ENCODE measurements at regions not wholly inside any gene's neighbourhood (a gene's known extent, or its start where the extent isn't known, plus 50 kb on each side); places are given as distances from the start of the nearest gene placed in this dataset.
"Not testable (repeated sequence)": the region's sequence is repeated elsewhere in the genome, so short reads cannot be mapped to it uniquely, and the experiment has no call there.

GRCh38 chr2:160566717-160567116 is 73.1 kb upstream of the RBMS1 start:
- H3K27me3 ChIP-seq (ENCODE audit: control insufficient read depth in 2 of 2, insufficient read depth in 1 of 2, low read length in 1 of 2): no peaks in the 10 kb centered on the region
- H3K27ac ChIP-seq (ENCODE audit: low read depth in 1 of 2, low read length in 1 of 2): no peak overlapping the region
- H3K4me1 ChIP-seq (ENCODE audit: control insufficient read depth in 2 of 2, insufficient read depth in 2 of 2, low read length in 2 of 2): no peaks in the 10 kb centered on the region
- H3K36me3 ChIP-seq (ENCODE audit: control insufficient read depth in 2 of 2, insufficient read depth in 2 of 2, low read length in 1 of 2): no peaks in the 10 kb centered on the region
- no peak for DNase-seq (ENCODE audit: low read depth in 6 of 9, low spot score in 9 of 9)
- no peak overlapping the region for H3K4me3 ChIP-seq (ENCODE audit: low read length in 2 of 2)
- no peaks in the 10 kb centered on the region for H3K9me3 ChIP-seq (ENCODE audit: control insufficient read depth in 2 of 2, insufficient read depth in 1 of 2, low read length in 1 of 2)

- Histone ChIP-seq H3K4me1 (ENCODE audit: control insufficient read depth in 2 of 2, insufficient read depth in 2 of 2, low read length in 2 of 2) (no peaks in the 10 kb centered on the region), H3K27me3 (ENCODE audit: control insufficient read depth in 2 of 2, insufficient read depth in 1 of 2, low read length in 1 of 2) (no peaks in the 10 kb centered on the region), H3K9me3 (ENCODE audit: control insufficient read depth in 2 of 2, insufficient read depth in 1 of 2, low read length in 1 of 2) (no peaks in the 10 kb centered on the region), H3K27ac (ENCODE audit: low read depth in 1 of 2, low read length in 1 of 2) (no peak overlapping the region), H3K36me3 (ENCODE audit: control insufficient read depth in 2 of 2, insufficient read depth in 2 of 2, low read length in 1 of 2) (no peaks in the 10 kb centered on the region), H3K4me3 (ENCODE audit: low read length in 2 of 2) (no peak overlapping the region)
- WGBS: 99% methylated on average over 3 of the region's 3 CpGs
- DNase-seq (ENCODE audit: low read depth in 6 of 9, low spot score in 9 of 9): no peak
Measured at GRCh38 chr2:160568856-160569255, 75.2 kb upstream of the RBMS1 start.

DNA sequence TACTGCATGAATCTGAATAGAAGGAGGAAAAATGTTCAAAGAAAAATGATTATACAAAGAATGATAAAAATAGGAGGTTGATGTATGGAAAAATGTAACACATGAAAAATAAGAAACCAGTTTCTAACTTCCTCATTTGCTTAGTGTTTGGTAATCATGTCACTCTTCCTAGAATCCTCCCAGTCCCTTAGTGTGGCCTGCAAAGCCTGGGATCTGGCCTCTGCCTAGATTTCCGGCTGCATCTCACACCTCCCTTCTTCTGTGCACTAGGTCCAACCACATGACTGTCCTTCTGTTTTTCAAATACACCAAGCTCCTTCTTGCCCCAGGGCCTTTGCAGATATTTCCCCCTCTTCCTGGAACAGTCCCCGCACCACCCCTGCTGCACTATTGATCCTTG is 76.8 kb upstream of the RBMS1 start:
- 99% methylated on average over 2 of the region's 2 CpGs for WGBS
- Histone ChIP-seq H3K27ac (ENCODE audit: low read depth in 1 of 2, low read length in 1 of 2) (no peak overlapping the region), H3K36me3 (ENCODE audit: control insufficient read depth in 2 of 2, insufficient read depth in 2 of 2, low read length in 1 of 2) (no peaks in the 10 kb centered on the region), H3K4me3 (ENCODE audit: low read length in 2 of 2) (no peak overlapping the region), H3K4me1 (ENCODE audit: control insufficient read depth in 2 of 2, insufficient read depth in 2 of 2, low read length in 2 of 2) (no peaks in the 10 kb centered on the region), H3K9me3 (ENCODE audit: control insufficient read depth in 2 of 2, insufficient read depth in 1 of 2, low read length in 1 of 2) (no peaks in the 10 kb centered on the region), H3K27me3 (ENCODE audit: control insufficient read depth in 2 of 2, insufficient read depth in 1 of 2, low read length in 1 of 2) (no peaks in the 10 kb centered on the region)
- no peak for DNase-seq (ENCODE audit: low read depth in 6 of 9, low spot score in 9 of 9)

DNA sequence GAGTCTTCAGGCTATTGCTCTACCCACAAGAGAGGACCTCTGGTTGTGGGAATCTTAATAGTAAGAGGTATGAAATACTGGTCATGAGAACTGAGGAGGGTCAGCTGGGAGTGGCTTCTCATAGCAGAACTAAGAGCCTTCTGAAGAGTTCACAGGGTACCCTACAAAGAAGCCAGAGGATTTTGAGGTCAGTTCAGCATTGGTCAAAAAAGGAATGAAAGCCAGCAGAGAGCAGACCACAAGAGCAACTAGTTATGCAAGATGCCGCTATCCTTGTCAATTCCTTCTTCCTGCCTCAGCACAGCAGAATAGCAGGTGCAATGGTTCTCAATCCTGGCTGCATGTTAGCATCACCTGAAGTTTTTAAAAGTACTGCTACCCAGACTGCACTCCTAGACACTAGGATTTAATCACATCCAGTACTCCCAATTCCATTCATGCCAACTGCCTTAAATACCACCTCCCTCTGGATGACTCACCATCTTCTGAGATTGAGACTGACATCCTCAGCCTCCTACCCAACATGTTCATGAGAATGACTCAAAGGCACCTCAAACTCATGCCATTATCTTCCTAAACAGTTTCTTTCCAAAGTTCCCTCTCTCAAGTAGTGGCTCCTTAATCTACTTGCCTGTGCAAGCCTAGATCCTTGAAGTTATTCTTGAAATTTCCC is 81.0 kb upstream of the RBMS1 start:
- Histone ChIP-seq H3K36me3 (ENCODE audit: control insufficient read depth in 2 of 2, insufficient read depth in 2 of 2, low read length in 1 of 2) (no peaks in the 10 kb centered on the region), H3K4me1 (ENCODE audit: control insufficient read depth in 2 of 2, insufficient read depth in 2 of 2, low read length in 2 of 2) (no peaks in the 10 kb centered on the region), H3K9me3 (ENCODE audit: control insufficient read depth in 2 of 2, insufficient read depth in 1 of 2, low read length in 1 of 2) (peaks cover 0 to 2% of the 10 kb centered on the region in 2 donors), H3K4me3 (ENCODE audit: low read length in 2 of 2) (no peak overlapping the region), H3K27me3 (ENCODE audit: control insufficient read depth in 2 of 2, insufficient read depth in 1 of 2, low read length in 1 of 2) (no peaks in the 10 kb centered on the region), H3K27ac (ENCODE audit: low read depth in 1 of 2, low read length in 1 of 2) (no peak overlapping the region)
- no peak for DNase-seq (ENCODE audit: low read depth in 6 of 9, low spot score in 9 of 9)
- WGBS: 95% methylated on average over 1 of the region's 1 CpG

- no peaks in the 10 kb centered on the region for H3K27me3 ChIP-seq (ENCODE audit: control insufficient read depth in 2 of 2, insufficient read depth in 1 of 2, low read length in 1 of 2)
- H3K27ac ChIP-seq (ENCODE audit: low read depth in 1 of 2, low read length in 1 of 2): no peak overlapping the region
- no peak overlapping the region for H3K4me3 ChIP-seq (ENCODE audit: low read length in 2 of 2)
- no peaks in the 10 kb centered on the region for H3K4me1 ChIP-seq (ENCODE audit: control insufficient read depth in 2 of 2, insufficient read depth in 2 of 2, low read length in 2 of 2)
- H3K36me3 ChIP-seq (ENCODE audit: control insufficient read depth in 2 of 2, insufficient read depth in 2 of 2, low read length in 1 of 2): no peaks in the 10 kb centered on the region
- H3K9me3 ChIP-seq (ENCODE audit: control insufficient read depth in 2 of 2, insufficient read depth in 1 of 2, low read length in 1 of 2): peaks cover 0 to 2% of the 10 kb centered on the region in 2 donors
- no peak for DNase-seq (ENCODE audit: low read depth in 6 of 9, low spot score in 9 of 9)
Measured at GRCh38 chr2:160575368-160575767, 81.8 kb upstream of the RBMS1 start.

- Histone ChIP-seq H3K4me3 (ENCODE audit: low read length in 2 of 2) (no peak overlapping the region), H3K27ac (ENCODE audit: low read depth in 1 of 2, low read length in 1 of 2) (no peak overlapping the region), H3K27me3 (ENCODE audit: control insufficient read depth in 2 of 2, insufficient read depth in 1 of 2, low read length in 1 of 2) (no peaks in the 10 kb centered on the region), H3K36me3 (ENCODE audit: control insufficient read depth in 2 of 2, insufficient read depth in 2 of 2, low read length in 1 of 2) (no peaks in the 10 kb centered on the region), H3K9me3 (ENCODE audit: control insufficient read depth in 2 of 2, insufficient read depth in 1 of 2, low read length in 1 of 2) (peaks cover 0 to 2% of the 10 kb centered on the region in 2 donors), H3K4me1 (ENCODE audit: control insufficient read depth in 2 of 2, insufficient read depth in 2 of 2, low read length in 2 of 2) (no peaks in the 10 kb centered on the region)
- DNase-seq (ENCODE audit: low read depth in 6 of 9, low spot score in 9 of 9): no peak
- WGBS: 78% methylated on average over 1 of the region's 1 CpG
Measured at GRCh38 chr2:160576054-160576499, 82.5 kb upstream of the RBMS1 start.

GRCh38 chr2:160577081-160577480 is 83.5 kb upstream of the RBMS1 start:
- not testable (repeated sequence) for H3K4me1 ChIP-seq (ENCODE audit: control insufficient read depth in 2 of 2, insufficient read depth in 2 of 2, low read length in 2 of 2); H3K27me3 ChIP-seq (ENCODE audit: control insufficient read depth in 2 of 2, insufficient read depth in 1 of 2, low read length in 1 of 2); H3K9me3 ChIP-seq (ENCODE audit: control insufficient read depth in 2 of 2, insufficient read depth in 1 of 2, low read length in 1 of 2); DNase-seq (ENCODE audit: low read depth in 6 of 9, low spot score in 9 of 9); H3K27ac ChIP-seq (ENCODE audit: low read depth in 1 of 2, low read length in 1 of 2); H3K4me3 ChIP-seq (ENCODE audit: low read length in 2 of 2); H3K36me3 ChIP-seq (ENCODE audit: control insufficient read depth in 2 of 2, insufficient read depth in 2 of 2, low read length in 1 of 2)
- 90% methylated on average over 1 of the region's 1 CpG for WGBS

- Histone ChIP-seq H3K27ac (ENCODE audit: low read depth in 1 of 2, low read length in 1 of 2) (no peak overlapping the region), H3K36me3 (ENCODE audit: control insufficient read depth in 2 of 2, insufficient read depth in 2 of 2, low read length in 1 of 2) (no peaks in the 10 kb centered on the region), H3K9me3 (ENCODE audit: control insufficient read depth in 2 of 2, insufficient read depth in 1 of 2, low read length in 1 of 2) (peaks cover 0 to 2% of the 10 kb centered on the region in 2 donors), H3K27me3 (ENCODE audit: control insufficient read depth in 2 of 2, insufficient read depth in 1 of 2, low read length in 1 of 2) (no peaks in the 10 kb centered on the region), H3K4me3 (ENCODE audit: low read length in 2 of 2) (no peak overlapping the region), H3K4me1 (ENCODE audit: control insufficient read depth in 2 of 2, insufficient read depth in 2 of 2, low read length in 2 of 2) (no peaks in the 10 kb centered on the region)
- WGBS: 99% methylated on average over 3 of the region's 3 CpGs
- no peak for DNase-seq (ENCODE audit: low read depth in 6 of 9, low spot score in 9 of 9)
Measured at GRCh38 chr2:160581035-160581434, 87.4 kb upstream of the RBMS1 start.

GRCh38 chr2:160581448-160581847 is 87.8 kb upstream of the RBMS1 start:
- no peak overlapping the region for H3K27ac ChIP-seq (ENCODE audit: low read depth in 1 of 2, low read length in 1 of 2)
- DNase-seq (ENCODE audit: low read depth in 6 of 9, low spot score in 9 of 9): no peak
- peaks cover 0 to 2% of the 10 kb centered on the region in 2 donors for H3K9me3 ChIP-seq (ENCODE audit: control insufficient read depth in 2 of 2, insufficient read depth in 1 of 2, low read length in 1 of 2)
- H3K4me3 ChIP-seq (ENCODE audit: low read length in 2 of 2): no peak overlapping the region
- H3K27me3 ChIP-seq (ENCODE audit: control insufficient read depth in 2 of 2, insufficient read depth in 1 of 2, low read length in 1 of 2): no peaks in the 10 kb centered on the region
- WGBS: 92% methylated on average over 5 of the region's 5 CpGs
- H3K4me1 ChIP-seq (ENCODE audit: control insufficient read depth in 2 of 2, insufficient read depth in 2 of 2, low read length in 2 of 2): no peaks in the 10 kb centered on the region
- H3K36me3 ChIP-seq (ENCODE audit: control insufficient read depth in 2 of 2, insufficient read depth in 2 of 2, low read length in 1 of 2): no peaks in the 10 kb centered on the region

Measured in thymus (tissue), 11 donors.